Smooth muscle cell (in vitro differentiated cells): ENCODE measurements at regions not wholly inside any gene's neighbourhood (a gene's known extent, or its start where the extent isn't known, plus 50 kb on each side); places are given as distances from the start of the nearest gene placed in this dataset.

Source experiments
- DNase-seq: peaks from one replicate; lab custom pipeline; 2025; ENCODE audit not compliant: unreplicated experiment; lab: John Stamatoyannopoulos, UW
- H2AFZ ChIP-seq: fragments of 200-600 bp; sonication (generic); 2 replicates; pipeline ENCODE4 v1.6.0; 2016; ENCODE audit warnings: antibody characterized with exemption, low read depth, mild to moderate bottlenecking
- H3F3A ChIP-seq: fragments of 200-600 bp; sonication (generic); 2 replicates; pipeline ENCODE4 v1.6.0; 2017; ENCODE audit warnings: antibody characterized with exemption, low read depth
- H3K27ac ChIP-seq: fragments of 200-600 bp; sonication (generic); 2 replicates; pipeline ENCODE4 v1.5.1; 2016; ENCODE audit warnings: low read depth, mild to moderate bottlenecking
- H3K27me3 ChIP-seq: fragments of 200-600 bp; sonication (generic); 2 replicates; pipeline ENCODE4 v1.6.1; 2016; ENCODE audit warnings: low read depth, mild to moderate bottlenecking
- H3K36me3 ChIP-seq: fragments of 200-600 bp; sonication (generic); 2 replicates; pipeline ENCODE4 v1.5.1; 2016; ENCODE audit warnings: low read depth
- H3K4me1 ChIP-seq: fragments of 200-600 bp; sonication (generic); 2 replicates; pipeline ENCODE4 v1.5.1; 2016; ENCODE audit warnings: low read depth
- H3K4me2 ChIP-seq: fragments of 200-600 bp; sonication (generic); 2 replicates; pipeline ENCODE4 v1.6.0; 2016; ENCODE audit warnings: mild to moderate bottlenecking
- H3K4me3 ChIP-seq: fragments of 200-600 bp; sonication (generic); 2 replicates; pipeline ENCODE4 v1.5.1; 2016; ENCODE audit warnings: mild to moderate bottlenecking
- H3K79me2 ChIP-seq: fragments of 200-600 bp; sonication (generic); 2 replicates; pipeline ENCODE4 v1.6.0; 2016; ENCODE audit warnings: low read depth, mild to moderate bottlenecking
- H3K9ac ChIP-seq: fragments of 200-600 bp; sonication (generic); 2 replicates; pipeline ENCODE4 v1.6.0; 2016; ENCODE audit warnings: low read depth
- H3K9me3 ChIP-seq: fragments of 200-600 bp; sonication (generic); replicated peaks from 2 replicates; pipeline ENCODE4 v1.5.1; 2016; ENCODE audit warnings: low read depth
- H4K20me1 ChIP-seq: fragments of 200-600 bp; sonication (generic); 2 replicates; pipeline ENCODE4 v1.6.0; 2016; ENCODE audit warnings: low read depth
- CTCF ChIP-seq: fragments of 200-600 bp; sonication (generic); IDR thresholded peaks from 2 replicates; pipeline ENCODE4 v1.5.1; 2017; ENCODE audit warnings: borderline replicate concordance, mild to moderate bottlenecking, antibody characterized with exemption; ENCODE audit not compliant: insufficient read depth, poor library complexity, severe bottlenecking
- WGBS: methylation state at CpG from one replicate; pipeline ENCODE4 v1.1.7; 2016; ENCODE audit warnings: low lambda C conversion rate; 5-methylcytosine and 5-hydroxymethylcytosine counted together

GRCh38 chr13:74000876-74001275 lies 133.3 kb downstream of the KLF12 start:
- Histone ChIP-seq H2AFZ (no peak overlapping the region), H3K4me1 (no peaks in the 10 kb centered on the region), H3F3A (no peaks in the 10 kb centered on the region), H3K36me3 (no peaks in the 10 kb centered on the region), H3K27me3 (no peaks in the 10 kb centered on the region), H3K9me3 (no peaks in the 10 kb centered on the region), H3K4me3 (no peak overlapping the region), H3K27ac (no peak overlapping the region), H3K79me2 (no peaks in the 10 kb centered on the region), H3K9ac (no peak overlapping the region), H3K4me2 (no peak overlapping the region), H4K20me1 (peaks cover 18% of the 10 kb centered on the region)
- no peak for TF ChIP-seq CTCF
- 88% methylated on average over 1 of the region's 1 CpG for WGBS
- DNase-seq, result no peak

GRCh38 chr13:73998631-73999030 lies 135.6 kb downstream of the KLF12 start:
- H3K4me1 ChIP-seq, result no peaks in the 10 kb centered on the region
- H3K4me3 ChIP-seq, result no peak overlapping the region
- H3F3A ChIP-seq, result no peaks in the 10 kb centered on the region
- no peak overlapping the region for H3K4me2 ChIP-seq
- no peaks in the 10 kb centered on the region for H3K36me3 ChIP-seq
- no peaks in the 10 kb centered on the region for H3K79me2 ChIP-seq
- no peak overlapping the region for H3K27ac ChIP-seq
- H3K9ac ChIP-seq, result no peak overlapping the region
- H3K9me3 ChIP-seq, result no peaks in the 10 kb centered on the region
- 90% methylated on average over 2 of the region's 2 CpGs for WGBS
- TF ChIP-seq CTCF, result no peak
- no peak overlapping the region for H2AFZ ChIP-seq
- no peaks in the 10 kb centered on the region for H3K27me3 ChIP-seq
- DNase-seq, result no peak
- H4K20me1 ChIP-seq, result peaks cover 18% of the 10 kb centered on the region

GRCh38 chr13:73997964-73998363 lies 136.2 kb downstream of the KLF12 start:
- H3K4me2 ChIP-seq, result no peak overlapping the region
- H3K4me1 ChIP-seq, result no peaks in the 10 kb centered on the region
- H3K36me3 ChIP-seq, result no peaks in the 10 kb centered on the region
- no peaks in the 10 kb centered on the region for H3K27me3 ChIP-seq
- H2AFZ ChIP-seq, result no peak overlapping the region
- H3K4me3 ChIP-seq, result no peak overlapping the region
- no peaks in the 10 kb centered on the region for H3K9me3 ChIP-seq
- no peaks in the 10 kb centered on the region for H3K79me2 ChIP-seq
- peaks cover 18% of the 10 kb centered on the region for H4K20me1 ChIP-seq
- H3K27ac ChIP-seq, result no peak overlapping the region
- no peaks in the 10 kb centered on the region for H3F3A ChIP-seq
- DNase-seq, result no peak
- H3K9ac ChIP-seq, result no peak overlapping the region
- TF ChIP-seq CTCF, result no peak

GRCh38 chr13:73996569-73996968 lies 137.6 kb downstream of the KLF12 start:
- no peak for DNase-seq
- no peak overlapping the region for H3K4me2 ChIP-seq
- H3K9me3 ChIP-seq, result no peaks in the 10 kb centered on the region
- peaks cover 18% of the 10 kb centered on the region for H4K20me1 ChIP-seq
- 96% methylated on average over 4 of the region's 4 CpGs for WGBS
- no peak overlapping the region for H3K27ac ChIP-seq
- no peaks in the 10 kb centered on the region for H3F3A ChIP-seq
- H2AFZ ChIP-seq, result no peak overlapping the region
- H3K36me3 ChIP-seq, result no peaks in the 10 kb centered on the region
- TF ChIP-seq CTCF, result no peak
- no peaks in the 10 kb centered on the region for H3K79me2 ChIP-seq
- no peaks in the 10 kb centered on the region for H3K27me3 ChIP-seq
- no peaks in the 10 kb centered on the region for H3K4me1 ChIP-seq
- H3K4me3 ChIP-seq, result no peak overlapping the region
- no peak overlapping the region for H3K9ac ChIP-seq
